ENCODE measurements at regions not wholly inside any gene's neighbourhood (a gene's known extent, or its start where the extent isn't known, plus 50 kb on each side); places are given as distances from the start of the nearest gene placed in this dataset.

- Histone ChIP-seq H3K4me1 (ENCODE audit: control insufficient read depth in 1 of 2, insufficient read depth in 2 of 2, low read length in 2 of 2) (no peaks in the 10 kb centered on the region), H3K36me3 (ENCODE audit: control insufficient read depth in 1 of 2, insufficient read depth in 2 of 2, low read length in 2 of 2) (no peaks in the 10 kb centered on the region), H3K4me3 (ENCODE audit: low read depth in 1 of 2, low read length in 2 of 2) (no peak overlapping the region), H3K27ac (ENCODE audit: low read length) (no peak overlapping the region), H3K9me3 (ENCODE audit: control insufficient read depth in 1 of 2, low read length in 2 of 2) (no peaks in the 10 kb centered on the region), H3K27me3 (ENCODE audit: low read depth, low read length) (no peaks in the 10 kb centered on the region)
These were observed 621.1 kb downstream of the BCL11A start for GRCh38 chr2:59932341-59932740.

DNA sequence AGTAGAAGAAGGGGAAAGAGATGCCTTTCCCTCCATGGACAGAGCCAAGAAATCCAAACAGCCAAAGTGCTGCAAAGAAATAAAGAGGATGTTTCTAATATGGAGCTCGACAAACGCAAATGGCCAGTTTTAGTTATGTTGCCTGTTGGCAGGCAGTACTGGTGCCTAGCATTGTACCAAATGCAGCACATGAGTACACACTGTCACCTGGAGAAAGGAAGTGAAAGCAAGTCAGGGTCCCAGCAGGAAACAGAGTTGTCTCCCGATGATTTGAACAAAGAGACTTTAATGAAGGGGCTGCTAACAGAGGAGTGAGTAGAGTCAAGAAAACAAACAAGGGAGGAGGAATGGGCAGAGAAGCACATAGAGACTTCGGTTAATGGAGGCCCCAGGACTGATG lies 623.0 kb downstream of the BCL11A start:
- H3K27ac ChIP-seq (ENCODE audit: low read length) = no peak overlapping the region
- H3K4me1 ChIP-seq (ENCODE audit: control insufficient read depth in 1 of 2, insufficient read depth in 2 of 2, low read length in 2 of 2) = no peaks in the 10 kb centered on the region
- no peaks in the 10 kb centered on the region for H3K27me3 ChIP-seq (ENCODE audit: low read depth, low read length)
- H3K4me3 ChIP-seq (ENCODE audit: low read depth in 1 of 2, low read length in 2 of 2) = no peak overlapping the region
- H3K36me3 ChIP-seq (ENCODE audit: control insufficient read depth in 1 of 2, insufficient read depth in 2 of 2, low read length in 2 of 2) = no peaks in the 10 kb centered on the region
- H3K9me3 ChIP-seq (ENCODE audit: control insufficient read depth in 1 of 2, low read length in 2 of 2) = no peaks in the 10 kb centered on the region

DNA sequence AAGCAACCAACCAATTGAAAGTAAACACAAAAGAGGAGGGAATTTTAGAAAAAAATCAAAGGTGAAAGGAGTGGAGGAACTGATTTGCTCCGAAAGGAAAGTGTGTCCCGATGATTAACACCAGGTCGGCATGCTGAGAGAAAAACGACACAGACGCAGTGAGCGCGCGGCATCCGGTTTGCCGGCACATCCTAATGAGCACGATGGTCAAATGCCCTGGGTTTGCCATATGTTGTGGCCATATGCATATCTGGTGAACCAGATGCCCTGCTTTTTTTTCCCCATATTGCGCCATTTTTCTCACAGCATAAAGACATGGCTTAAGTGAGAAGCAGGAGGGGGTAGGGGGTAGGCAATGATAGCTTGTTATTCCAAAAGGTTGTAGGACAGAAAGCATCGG lies 626.7 kb downstream of the BCL11A start:
- Histone ChIP-seq H3K9me3 (ENCODE audit: control insufficient read depth in 1 of 2, low read length in 2 of 2) (no peaks in the 10 kb centered on the region), H3K27ac (ENCODE audit: low read length) (no peak overlapping the region), H3K4me1 (ENCODE audit: control insufficient read depth in 1 of 2, insufficient read depth in 2 of 2, low read length in 2 of 2) (no peaks in the 10 kb centered on the region), H3K4me3 (ENCODE audit: low read depth in 1 of 2, low read length in 2 of 2) (no peak overlapping the region), H3K36me3 (ENCODE audit: control insufficient read depth in 1 of 2, insufficient read depth in 2 of 2, low read length in 2 of 2) (no peaks in the 10 kb centered on the region), H3K27me3 (ENCODE audit: low read depth, low read length) (no peaks in the 10 kb centered on the region)

DNA sequence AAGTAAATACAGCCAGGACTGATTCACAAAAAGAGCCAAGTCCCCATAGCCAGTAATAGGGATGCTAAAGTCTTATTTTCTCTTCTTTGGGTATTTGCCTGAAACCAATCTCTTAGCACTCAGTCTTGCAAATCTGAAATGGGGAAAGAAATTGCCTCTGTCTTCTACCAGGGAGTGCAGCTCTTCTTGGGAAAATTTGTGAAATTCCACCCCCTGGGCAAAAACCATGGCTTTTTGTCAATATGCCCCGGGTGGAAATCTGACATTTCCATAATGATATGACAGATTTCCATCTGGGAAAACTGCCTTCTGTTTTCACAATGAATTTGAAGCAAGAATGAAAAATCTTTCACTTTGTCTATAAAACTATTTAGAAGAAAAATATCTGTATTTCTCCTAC lies 628.1 kb downstream of the BCL11A start:
- Histone ChIP-seq H3K27me3 (ENCODE audit: low read depth, low read length) (no peaks in the 10 kb centered on the region), H3K27ac (ENCODE audit: low read length) (no peak overlapping the region), H3K36me3 (ENCODE audit: control insufficient read depth in 1 of 2, insufficient read depth in 2 of 2, low read length in 2 of 2) (no peaks in the 10 kb centered on the region), H3K4me1 (ENCODE audit: control insufficient read depth in 1 of 2, insufficient read depth in 2 of 2, low read length in 2 of 2) (no peaks in the 10 kb centered on the region), H3K4me3 (ENCODE audit: low read depth in 1 of 2, low read length in 2 of 2) (no peak overlapping the region), H3K9me3 (ENCODE audit: control insufficient read depth in 1 of 2, low read length in 2 of 2) (no peaks in the 10 kb centered on the region)

DNA sequence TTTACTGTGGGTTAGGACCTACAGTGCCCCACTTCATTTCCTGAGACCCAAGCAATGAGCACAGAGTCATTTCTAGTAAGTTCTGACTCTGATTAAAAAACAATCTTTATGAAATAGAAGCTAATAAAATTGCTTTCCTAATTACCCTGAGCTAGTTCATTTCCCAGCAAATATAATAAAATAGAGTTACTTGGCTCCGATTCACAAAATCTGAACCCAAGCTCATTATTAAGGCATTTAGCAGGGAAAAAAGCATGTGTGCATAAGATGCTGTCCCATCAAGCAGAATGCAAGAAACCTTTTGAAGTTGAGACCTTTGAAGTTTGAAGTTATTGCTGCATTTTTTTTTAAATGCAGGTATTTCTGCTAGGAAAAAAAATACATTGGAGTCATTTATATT lies 629.1 kb downstream of the BCL11A start:
- Histone ChIP-seq H3K4me1 (ENCODE audit: control insufficient read depth in 1 of 2, insufficient read depth in 2 of 2, low read length in 2 of 2) (no peaks in the 10 kb centered on the region), H3K27me3 (ENCODE audit: low read depth, low read length) (no peaks in the 10 kb centered on the region), H3K27ac (ENCODE audit: low read length) (no peak overlapping the region), H3K9me3 (ENCODE audit: control insufficient read depth in 1 of 2, low read length in 2 of 2) (no peaks in the 10 kb centered on the region), H3K36me3 (ENCODE audit: control insufficient read depth in 1 of 2, insufficient read depth in 2 of 2, low read length in 2 of 2) (no peaks in the 10 kb centered on the region), H3K4me3 (ENCODE audit: low read depth in 1 of 2, low read length in 2 of 2) (no peak overlapping the region)

DNA sequence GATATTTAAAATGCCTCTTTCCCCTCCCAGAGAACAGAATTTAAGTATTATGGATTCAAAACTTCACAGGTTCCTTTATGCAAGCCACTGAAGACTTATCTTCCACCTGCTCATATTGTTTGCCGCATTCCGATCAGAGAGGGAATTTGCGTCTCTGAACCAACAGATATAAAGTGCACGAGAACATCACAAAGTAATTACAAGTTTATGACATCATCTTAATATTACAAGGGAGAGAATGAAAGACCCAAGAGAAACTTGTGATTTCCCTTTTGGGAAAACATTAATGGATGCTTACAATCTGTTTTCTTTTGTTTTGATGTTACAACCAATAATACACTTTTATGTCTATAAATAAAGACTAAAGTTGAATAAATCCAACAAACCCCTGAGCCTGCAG lies 631.0 kb downstream of the BCL11A start:
- Histone ChIP-seq H3K27ac (ENCODE audit: low read length) (no peak overlapping the region), H3K27me3 (ENCODE audit: low read depth, low read length) (no peaks in the 10 kb centered on the region), H3K4me3 (ENCODE audit: low read depth in 1 of 2, low read length in 2 of 2) (no peak overlapping the region), H3K9me3 (ENCODE audit: control insufficient read depth in 1 of 2, low read length in 2 of 2) (no peaks in the 10 kb centered on the region), H3K4me1 (ENCODE audit: control insufficient read depth in 1 of 2, insufficient read depth in 2 of 2, low read length in 2 of 2) (no peaks in the 10 kb centered on the region), H3K36me3 (ENCODE audit: control insufficient read depth in 1 of 2, insufficient read depth in 2 of 2, low read length in 2 of 2) (no peaks in the 10 kb centered on the region)

GRCh38 chr2:59921743-59922142 lies 631.7 kb downstream of the BCL11A start:
- H3K4me3 ChIP-seq (ENCODE audit: low read depth in 1 of 2, low read length in 2 of 2) = no peak overlapping the region
- H3K9me3 ChIP-seq (ENCODE audit: control insufficient read depth in 1 of 2, low read length in 2 of 2) = no peaks in the 10 kb centered on the region
- H3K27ac ChIP-seq (ENCODE audit: low read length) = no peak overlapping the region

GRCh38 chr2:59920961-59921360 lies 632.5 kb downstream of the BCL11A start:
- H3K27me3 ChIP-seq (ENCODE audit: low read depth, low read length) = no peaks in the 10 kb centered on the region
- no peaks in the 10 kb centered on the region for H3K9me3 ChIP-seq (ENCODE audit: control insufficient read depth in 1 of 2, low read length in 2 of 2)
- no peak overlapping the region for H3K4me3 ChIP-seq (ENCODE audit: low read depth in 1 of 2, low read length in 2 of 2)
- no peaks in the 10 kb centered on the region for H3K36me3 ChIP-seq (ENCODE audit: control insufficient read depth in 1 of 2, insufficient read depth in 2 of 2, low read length in 2 of 2)
- no peak overlapping the region for H3K27ac ChIP-seq (ENCODE audit: low read length)
- no peaks in the 10 kb centered on the region for H3K4me1 ChIP-seq (ENCODE audit: control insufficient read depth in 1 of 2, insufficient read depth in 2 of 2, low read length in 2 of 2)

More at GRCh38 chr2:59921743-59922142, 631.7 kb downstream of the BCL11A start:
- no peaks in the 10 kb centered on the region for H3K36me3 ChIP-seq (ENCODE audit: control insufficient read depth in 1 of 2, insufficient read depth in 2 of 2, low read length in 2 of 2)
- no peaks in the 10 kb centered on the region for H3K4me1 ChIP-seq (ENCODE audit: control insufficient read depth in 1 of 2, insufficient read depth in 2 of 2, low read length in 2 of 2)
- H3K27me3 ChIP-seq (ENCODE audit: low read depth, low read length) = no peaks in the 10 kb centered on the region

- Histone ChIP-seq H3K4me1 (ENCODE audit: control insufficient read depth in 1 of 2, insufficient read depth in 2 of 2, low read length in 2 of 2) (no peaks in the 10 kb centered on the region), H3K9me3 (ENCODE audit: control insufficient read depth in 1 of 2, low read length in 2 of 2) (no peaks in the 10 kb centered on the region), H3K27ac (ENCODE audit: low read length) (no peak overlapping the region)
These were observed 633.1 kb downstream of the BCL11A start for GRCh38 chr2:59920307-59920706.

GRCh38 chr2:59919579-59919978 lies 633.9 kb downstream of the BCL11A start:
- H3K27me3 ChIP-seq (ENCODE audit: low read depth, low read length) = no peaks in the 10 kb centered on the region

More at GRCh38 chr2:59920307-59920706, 633.1 kb downstream of the BCL11A start:
- Histone ChIP-seq H3K36me3 (ENCODE audit: control insufficient read depth in 1 of 2, insufficient read depth in 2 of 2, low read length in 2 of 2) (no peaks in the 10 kb centered on the region), H3K4me3 (ENCODE audit: low read depth in 1 of 2, low read length in 2 of 2) (no peak overlapping the region), H3K27me3 (ENCODE audit: low read depth, low read length) (no peaks in the 10 kb centered on the region)

GRCh38 chr2:59912042-59912441 lies 641.4 kb downstream of the BCL11A start:
- H3K4me3 ChIP-seq (ENCODE audit: low read depth in 1 of 2, low read length in 2 of 2) = no peak overlapping the region
- H3K27me3 ChIP-seq (ENCODE audit: low read depth, low read length) = no peaks in the 10 kb centered on the region
- no peaks in the 10 kb centered on the region for H3K9me3 ChIP-seq (ENCODE audit: control insufficient read depth in 1 of 2, low read length in 2 of 2)
- H3K36me3 ChIP-seq (ENCODE audit: control insufficient read depth in 1 of 2, insufficient read depth in 2 of 2, low read length in 2 of 2) = no peaks in the 10 kb centered on the region
- H3K27ac ChIP-seq (ENCODE audit: low read length) = no peak overlapping the region
- H3K4me1 ChIP-seq (ENCODE audit: control insufficient read depth in 1 of 2, insufficient read depth in 2 of 2, low read length in 2 of 2) = no peaks in the 10 kb centered on the region

More at GRCh38 chr2:59919579-59919978, 633.9 kb downstream of the BCL11A start:
- no peak overlapping the region for H3K27ac ChIP-seq (ENCODE audit: low read length)
- no peaks in the 10 kb centered on the region for H3K36me3 ChIP-seq (ENCODE audit: control insufficient read depth in 1 of 2, insufficient read depth in 2 of 2, low read length in 2 of 2)
- H3K9me3 ChIP-seq (ENCODE audit: control insufficient read depth in 1 of 2, low read length in 2 of 2) = no peaks in the 10 kb centered on the region
- no peaks in the 10 kb centered on the region for H3K4me1 ChIP-seq (ENCODE audit: control insufficient read depth in 1 of 2, insufficient read depth in 2 of 2, low read length in 2 of 2)
- no peak overlapping the region for H3K4me3 ChIP-seq (ENCODE audit: low read depth in 1 of 2, low read length in 2 of 2)

DNA sequence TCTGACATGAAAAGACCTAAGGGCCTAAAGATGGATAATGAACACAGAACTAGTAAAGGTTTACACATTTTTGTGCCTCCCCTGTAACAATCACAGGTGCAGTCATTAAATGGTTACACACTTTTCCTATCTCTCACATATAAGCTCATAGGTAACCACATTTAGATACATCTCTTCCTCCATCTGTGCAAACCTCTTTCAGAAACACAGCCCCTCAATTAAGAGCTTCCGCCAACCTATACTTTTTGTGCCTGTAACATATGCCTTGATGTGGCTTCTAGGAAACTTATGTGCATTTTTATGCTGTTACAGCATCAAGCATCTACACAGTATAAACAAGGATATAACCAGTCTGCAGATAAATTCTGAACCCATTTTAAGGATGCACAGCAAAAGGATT lies 643.3 kb downstream of the BCL11A start:
- no peaks in the 10 kb centered on the region for H3K27me3 ChIP-seq (ENCODE audit: low read depth, low read length)
- no peaks in the 10 kb centered on the region for H3K9me3 ChIP-seq (ENCODE audit: control insufficient read depth in 1 of 2, low read length in 2 of 2)
- no peaks in the 10 kb centered on the region for H3K4me1 ChIP-seq (ENCODE audit: control insufficient read depth in 1 of 2, insufficient read depth in 2 of 2, low read length in 2 of 2)
- no peak overlapping the region for H3K27ac ChIP-seq (ENCODE audit: low read length)
- no peak overlapping the region for H3K4me3 ChIP-seq (ENCODE audit: low read depth in 1 of 2, low read length in 2 of 2)
- no peaks in the 10 kb centered on the region for H3K36me3 ChIP-seq (ENCODE audit: control insufficient read depth in 1 of 2, insufficient read depth in 2 of 2, low read length in 2 of 2)
